K562 (cell line): ENCODE measurements at regions not wholly inside any gene's neighbourhood (a gene's known extent, or its start where the extent isn't known, plus 50 kb on each side); places are given as distances from the start of the nearest gene placed in this dataset.

Source experiments
- BHLHE40 ChIP-seq: IDR thresholded peaks from 2 replicates; pipeline ENCODE4 v1.6.1; 2011; ENCODE audit warnings: low read length, improper control_type of control experiment
- CHD2 ChIP-seq: IDR thresholded peaks from 2 replicates; pipeline ENCODE4 v1.6.1; 2011; ENCODE audit warnings: low read depth, low read length
- GABPA ChIP-seq: fragments of 200-800 bp; sonication (Bioruptor generic); conservative IDR thresholded peaks from 2 replicates; pipeline ENCODE4 v1.6.1; 2016; ENCODE audit warnings: low read depth, missing genetic modification characterization, missing compliant biosample characterization

GRCh38 chr15:31446546-31446945, 119.9 kb downstream of the KLF13 start:
- no peak for TF ChIP-seq CHD2
- TF ChIP-seq GABPA (tag), result no peak
- no peak for TF ChIP-seq BHLHE40
